Osteoblast (primary cell): ENCODE measurements at regions not wholly inside any gene's neighbourhood (a gene's known extent, or its start where the extent isn't known, plus 50 kb on each side); places are given as distances from the start of the nearest gene placed in this dataset.
A peak's percentile ranks its signal among the peaks of the same experiment; 100 is the strongest.

Experiments
- DNase-seq: peaks from one replicate; pipeline ENCODE4 v3.0.0; 2011; ENCODE audit warnings: low spot score, mixed read lengths; ENCODE audit not compliant: insufficient read length; ENCODE audit errors: missing footprints
- H2AFZ ChIP-seq: 2 replicates; pipeline ENCODE4 v1.6.0; 2011; ENCODE audit warnings: mild to moderate bottlenecking, low read length
- H3K27ac ChIP-seq: 2 replicates; pipeline ENCODE4 v1.5.1; 2011; ENCODE audit warnings: mild to moderate bottlenecking, low read depth, low read length, moderate library complexity
- H3K27me3 ChIP-seq: 2 replicates; pipeline ENCODE4 v1.6.0; 2012; ENCODE audit warnings: mild to moderate bottlenecking, control low read depth, inconsistent platforms, low read length, moderate library complexity; ENCODE audit not compliant: insufficient read depth
- H3K36me3 ChIP-seq: 2 replicates; pipeline ENCODE4 v1.5.1; 2011; ENCODE audit warnings: mild to moderate bottlenecking, low read length, control low read depth, moderate library complexity; ENCODE audit not compliant: insufficient read depth
- H3K4me1 ChIP-seq: 2 replicates; pipeline ENCODE4 v1.5.1; 2011; ENCODE audit warnings: mild to moderate bottlenecking, low read length, control low read depth, moderate library complexity; ENCODE audit not compliant: insufficient read depth
- H3K4me2 ChIP-seq: 2 replicates; pipeline ENCODE4 v1.6.0; 2011; ENCODE audit warnings: mild to moderate bottlenecking, low read length; ENCODE audit not compliant: insufficient read depth
- H3K4me3 ChIP-seq: fragments of 200-600 bp; sonication (generic); 3 replicates; pipeline ENCODE4 v1.5.1; 2012; ENCODE audit warnings: mild to moderate bottlenecking, low read length, inconsistent platforms; ENCODE audit not compliant: insufficient read depth
- H3K79me2 ChIP-seq: 2 replicates; pipeline ENCODE4 v1.6.0; 2012; ENCODE audit warnings: mild to moderate bottlenecking, low read length, control low read depth, inconsistent platforms; ENCODE audit not compliant: insufficient read depth
- H3K9me3 ChIP-seq: 2 replicates; pipeline ENCODE4 v1.5.1; 2011; ENCODE audit warnings: low read depth, low read length, control low read depth
- H4K20me1 ChIP-seq: 2 replicates; pipeline ENCODE4 v1.6.0; 2012; ENCODE audit warnings: mild to moderate bottlenecking, low read length, control low read depth; ENCODE audit not compliant: insufficient read depth
- TF ChIP-seq, protein P1 (sequence below): IDR thresholded peaks from 2 replicates; pipeline ENCODE4 v1.5.1; 2011; ENCODE audit warnings: mild to moderate bottlenecking, low read depth, low read length, moderate library complexity; ENCODE audit errors: extremely low read depth

DNA sequence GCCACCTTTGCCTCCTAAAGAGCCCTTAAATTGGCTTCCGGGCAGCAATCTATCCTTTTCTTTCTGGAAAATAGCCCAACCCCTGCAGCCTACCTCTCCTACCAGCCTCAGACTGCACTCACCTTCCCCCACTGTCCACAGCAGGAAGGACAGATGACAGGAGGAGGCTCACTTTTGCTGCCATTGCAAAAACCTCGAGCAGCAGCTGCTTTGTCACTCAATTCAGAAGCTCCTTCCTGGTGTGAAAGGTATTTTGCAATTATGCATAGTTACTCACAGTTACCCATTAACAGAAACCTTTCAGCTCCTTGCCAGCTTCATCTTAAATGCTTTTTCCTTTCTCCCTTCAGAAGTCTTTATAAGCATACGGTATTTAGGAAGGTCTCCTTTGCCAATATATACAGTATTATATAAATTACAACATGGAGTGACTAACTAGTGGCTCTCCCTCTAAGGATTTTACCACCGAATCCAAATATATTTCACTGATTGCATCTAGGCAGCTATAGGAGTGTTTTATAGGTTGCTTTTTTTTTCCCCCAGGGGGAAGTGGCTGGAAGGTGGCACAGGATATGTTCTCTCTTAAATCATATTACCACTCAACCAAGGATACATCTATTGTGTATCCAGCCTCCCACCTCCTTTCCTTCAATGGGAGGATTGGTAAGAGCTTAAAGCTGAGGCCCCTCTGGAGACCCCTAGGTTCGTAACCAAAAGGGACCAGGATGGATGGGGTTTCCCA, 142.1 kb upstream of the IPO9 start:
- peaks cover 92% of the 10 kb centered on the region for H3K79me2 ChIP-seq
- H4K20me1 ChIP-seq, result peaks cover 77% of the 10 kb centered on the region
- H3K4me1 ChIP-seq, result peaks cover 13% of the 10 kb centered on the region
- TF ChIP-seq, protein P1, sequence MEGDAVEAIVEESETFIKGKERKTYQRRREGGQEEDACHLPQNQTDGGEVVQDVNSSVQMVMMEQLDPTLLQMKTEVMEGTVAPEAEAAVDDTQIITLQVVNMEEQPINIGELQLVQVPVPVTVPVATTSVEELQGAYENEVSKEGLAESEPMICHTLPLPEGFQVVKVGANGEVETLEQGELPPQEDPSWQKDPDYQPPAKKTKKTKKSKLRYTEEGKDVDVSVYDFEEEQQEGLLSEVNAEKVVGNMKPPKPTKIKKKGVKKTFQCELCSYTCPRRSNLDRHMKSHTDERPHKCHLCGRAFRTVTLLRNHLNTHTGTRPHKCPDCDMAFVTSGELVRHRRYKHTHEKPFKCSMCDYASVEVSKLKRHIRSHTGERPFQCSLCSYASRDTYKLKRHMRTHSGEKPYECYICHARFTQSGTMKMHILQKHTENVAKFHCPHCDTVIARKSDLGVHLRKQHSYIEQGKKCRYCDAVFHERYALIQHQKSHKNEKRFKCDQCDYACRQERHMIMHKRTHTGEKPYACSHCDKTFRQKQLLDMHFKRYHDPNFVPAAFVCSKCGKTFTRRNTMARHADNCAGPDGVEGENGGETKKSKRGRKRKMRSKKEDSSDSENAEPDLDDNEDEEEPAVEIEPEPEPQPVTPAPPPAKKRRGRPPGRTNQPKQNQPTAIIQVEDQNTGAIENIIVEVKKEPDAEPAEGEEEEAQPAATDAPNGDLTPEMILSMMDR, result no peak
- H3K27ac ChIP-seq, result no peak overlapping the region
- no peaks in the 10 kb centered on the region for H3K9me3 ChIP-seq
- H3K4me3 ChIP-seq, result no peak overlapping the region
- no peak for DNase-seq
- no peak overlapping the region for H2AFZ ChIP-seq
- no peak overlapping the region for H3K4me2 ChIP-seq
- peaks cover 11% of the 10 kb centered on the region for H3K36me3 ChIP-seq
- H3K27me3 ChIP-seq, result no peaks in the 10 kb centered on the region

DNA sequence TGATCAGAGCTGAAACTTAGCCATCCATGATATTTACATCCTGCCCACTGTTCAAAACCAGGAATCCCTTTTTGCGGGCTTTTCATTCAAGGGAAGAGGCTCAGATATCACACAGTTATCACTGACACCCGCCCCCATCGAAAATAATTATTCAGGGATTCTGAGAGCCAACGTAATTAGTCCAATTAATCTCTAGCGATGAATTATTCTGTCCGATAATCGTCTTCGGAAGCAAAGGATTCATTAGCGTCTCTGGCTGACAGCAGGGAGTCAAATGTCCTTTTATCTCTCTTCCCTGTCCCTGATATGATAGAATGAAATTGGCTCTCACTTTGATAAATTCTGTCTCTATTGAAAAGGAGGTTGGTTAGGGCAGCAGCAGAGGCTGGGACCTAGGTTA, 140.4 kb upstream of the IPO9 start:
- H2AFZ ChIP-seq, result no peak overlapping the region
- no peaks in the 10 kb centered on the region for H3K27me3 ChIP-seq
- no peak for DNase-seq
- H3K36me3 ChIP-seq, result peaks cover 11% of the 10 kb centered on the region
- H3K9me3 ChIP-seq, result no peaks in the 10 kb centered on the region
- no peak overlapping the region for H3K4me3 ChIP-seq
- no peak overlapping the region for H3K4me2 ChIP-seq
- TF ChIP-seq, protein P1, result no peak
- H3K27ac ChIP-seq, result no peak overlapping the region
- H4K20me1 ChIP-seq, result peaks cover 80% of the 10 kb centered on the region
- H3K4me1 ChIP-seq, result peaks cover 29% of the 10 kb centered on the region
- peaks cover 94% of the 10 kb centered on the region for H3K79me2 ChIP-seq

GRCh38 chr1:201689647-201690046, 139.3 kb upstream of the IPO9 start:
- no peaks in the 10 kb centered on the region for H3K9me3 ChIP-seq
- H3K27ac ChIP-seq, result no peak overlapping the region
- DNase-seq, result no peak
- no peak overlapping the region for H2AFZ ChIP-seq
- H4K20me1 ChIP-seq, result peaks cover 82% of the 10 kb centered on the region
- TF ChIP-seq, protein P1, result no peak
- no peak overlapping the region for H3K4me3 ChIP-seq
- peaks cover 97% of the 10 kb centered on the region for H3K79me2 ChIP-seq
- H3K27me3 ChIP-seq, result no peaks in the 10 kb centered on the region
- peaks cover 31% of the 10 kb centered on the region for H3K4me1 ChIP-seq
- H3K4me2 ChIP-seq, result no peak overlapping the region
- peaks cover 11% of the 10 kb centered on the region for H3K36me3 ChIP-seq

DNA sequence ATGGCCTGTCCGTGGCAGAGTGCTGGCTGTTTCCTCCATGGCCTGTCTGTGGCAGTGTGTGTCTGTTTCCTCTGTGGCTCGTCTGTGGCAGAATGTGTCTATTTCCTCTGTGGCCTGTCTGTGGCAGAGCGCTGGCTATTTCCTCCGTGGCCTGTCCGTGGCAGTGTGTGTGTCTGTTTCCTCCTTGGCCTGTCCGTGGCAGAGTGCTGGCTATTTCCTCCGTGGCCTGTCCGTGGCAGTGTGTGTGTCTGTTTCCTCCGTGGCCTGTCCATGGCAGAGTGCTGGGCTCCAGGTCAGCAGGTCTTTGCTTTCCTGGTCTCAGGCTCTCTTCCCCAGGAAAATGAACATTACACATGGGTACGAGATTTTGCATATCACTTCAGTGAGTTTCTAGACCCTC, 138.4 kb upstream of the IPO9 start:
- H4K20me1 ChIP-seq, result peaks cover 80% of the 10 kb centered on the region
- H3K4me2 ChIP-seq, result no peak overlapping the region
- H2AFZ ChIP-seq, result no peak overlapping the region
- peak; percentile 51 for DNase-seq
- H3K27ac ChIP-seq, result no peak overlapping the region
- no peaks in the 10 kb centered on the region for H3K27me3 ChIP-seq
- H3K79me2 ChIP-seq, result peaks cover 97% of the 10 kb centered on the region
- H3K36me3 ChIP-seq, result peaks cover 11% of the 10 kb centered on the region
- peaks cover 40% of the 10 kb centered on the region for H3K4me1 ChIP-seq
- TF ChIP-seq, protein P1, result no peak
- H3K4me3 ChIP-seq, result no peak overlapping the region
- H3K9me3 ChIP-seq, result no peaks in the 10 kb centered on the region
